ENCODE measurements at regions not wholly inside any gene's neighbourhood (a gene's known extent, or its start where the extent isn't known, plus 50 kb on each side); places are given as distances from the start of the nearest gene placed in this dataset.

DNA sequence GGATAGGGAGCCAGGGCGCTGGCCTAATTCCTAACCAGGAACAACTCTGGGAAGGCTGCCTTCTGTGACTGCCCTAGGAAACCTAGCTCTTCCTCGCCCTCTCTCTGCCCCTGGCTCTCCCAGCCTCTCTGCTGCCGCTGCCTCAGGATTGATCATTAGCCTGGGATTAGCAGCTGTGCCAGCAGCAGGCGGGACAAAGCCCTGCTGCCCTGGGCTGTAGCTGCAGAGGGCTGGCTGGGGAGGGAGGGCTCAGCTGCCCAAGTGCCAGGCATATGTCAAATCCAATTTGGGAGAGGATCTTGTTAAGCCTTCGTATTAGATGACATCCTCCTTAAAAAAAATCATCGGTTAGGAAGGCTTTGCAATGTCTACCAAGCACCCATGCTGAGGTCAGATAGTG lies 144.8 kb upstream of the CCL2 start:
- DNase-seq, result no peak

GRCh38 chr17:34113089-34113488 lies 142.0 kb upstream of the CCL2 start:
- no peak for DNase-seq

- DNase-seq, result no peak
Observed at GRCh38 chr17:34114174-34114573, 140.9 kb upstream of the CCL2 start.

- no peak for DNase-seq
Observed at GRCh38 chr17:34116306-34116705, 138.8 kb upstream of the CCL2 start.

DNA sequence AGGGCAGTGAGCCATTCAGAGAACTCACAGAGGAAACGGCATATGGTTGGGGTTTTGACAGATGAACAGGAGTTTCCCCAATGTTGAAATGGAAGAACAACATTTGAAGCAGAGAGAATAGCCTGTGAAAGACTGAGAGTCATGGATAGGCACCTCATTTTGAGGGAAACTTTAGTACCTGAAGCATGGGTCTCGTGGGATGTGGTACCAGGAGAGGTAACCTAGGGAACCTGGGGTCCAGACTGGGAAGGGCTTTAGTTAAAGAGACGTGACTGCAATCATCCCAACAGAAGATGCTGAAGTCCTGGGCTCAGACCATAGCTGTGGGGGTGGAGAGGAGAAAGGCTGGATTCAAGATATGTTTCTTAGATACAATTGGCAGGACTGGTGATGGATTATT lies 137.8 kb upstream of the CCL2 start:
- DNase-seq, result no peak

- no peak for DNase-seq
Observed at GRCh38 chr17:34117811-34118210, 137.3 kb upstream of the CCL2 start.

DNA sequence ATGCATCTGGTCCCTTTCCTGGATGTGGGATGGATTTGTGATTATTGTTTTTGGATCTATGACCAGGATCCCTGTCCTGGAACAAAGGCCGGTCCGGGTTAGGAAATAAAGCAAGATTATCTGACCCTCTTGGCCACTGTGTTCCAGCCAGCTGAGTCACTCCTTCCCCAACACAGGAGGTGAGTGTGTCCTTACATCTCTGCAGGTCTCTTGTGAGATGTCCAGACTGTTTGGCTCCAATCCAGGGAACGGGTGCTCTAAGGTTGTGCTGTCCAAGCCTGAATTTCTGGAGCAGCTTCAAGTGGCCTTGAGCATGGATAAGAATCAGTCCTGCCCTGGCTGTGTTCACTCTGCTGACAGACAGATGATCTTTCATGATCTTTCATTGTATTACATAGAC lies 136.5 kb upstream of the CCL2 start:
- no peak for DNase-seq

DNA sequence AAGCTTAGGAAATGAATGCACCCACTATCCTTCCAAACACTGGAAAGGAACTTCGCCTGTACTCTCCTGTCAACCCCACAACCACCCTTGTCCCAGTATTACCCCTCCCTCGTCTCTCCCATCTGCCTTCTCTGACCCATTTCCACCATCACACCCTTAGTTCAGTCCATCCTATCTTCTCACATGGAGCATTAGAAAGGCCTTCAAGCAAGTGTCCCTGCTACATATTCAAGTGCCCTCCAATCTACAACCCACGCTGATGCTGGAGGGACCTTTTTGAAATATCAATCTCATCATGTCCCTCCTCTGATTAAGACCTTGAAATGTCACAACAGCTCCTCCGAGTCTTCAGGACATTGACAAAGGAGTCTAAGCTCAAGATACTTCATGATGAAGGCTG lies 133.8 kb upstream of the CCL2 start:
- no peak for DNase-seq

DNA sequence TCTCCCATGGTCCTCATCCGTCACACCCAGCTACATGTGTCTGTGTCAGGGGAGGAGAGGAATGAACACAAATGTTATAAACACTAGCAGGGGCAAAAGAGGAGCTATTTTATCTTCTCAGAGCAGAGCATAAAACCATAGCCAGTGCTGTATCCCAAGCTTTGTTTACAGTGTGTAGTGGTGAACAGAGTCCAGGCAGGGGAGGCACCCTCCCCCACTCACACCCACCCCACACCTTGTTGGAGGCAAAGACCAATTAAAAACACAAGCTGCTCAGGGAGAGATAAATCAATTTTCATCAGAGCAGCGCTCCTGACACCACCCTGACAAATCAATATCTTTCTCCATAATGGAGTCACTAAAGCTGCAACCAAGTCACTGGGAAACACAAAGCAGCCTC lies 132.6 kb upstream of the CCL2 start:
- no peak for DNase-seq

- DNase-seq, result no peak
Observed at GRCh38 chr17:34125010-34125409, 130.1 kb upstream of the CCL2 start.

DNA sequence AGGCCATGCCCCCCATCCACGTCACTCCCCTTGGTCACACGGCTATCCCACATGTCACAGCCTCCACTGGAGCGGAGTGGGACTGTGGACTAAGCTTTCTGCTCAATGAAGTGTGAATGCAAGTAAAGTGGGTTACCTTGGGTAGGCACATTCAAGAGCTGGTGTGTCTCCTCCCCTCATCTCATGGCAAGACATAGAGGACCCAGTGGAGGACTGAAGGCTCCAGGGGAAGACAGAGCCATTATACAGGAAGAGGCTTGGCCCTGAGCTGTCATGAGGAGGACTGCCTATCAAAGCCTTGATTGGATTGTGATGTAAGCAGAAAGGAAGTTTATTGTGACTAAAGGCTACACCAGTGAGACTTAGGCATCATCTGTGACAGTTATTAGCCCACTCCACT lies 129.2 kb upstream of the CCL2 start:
- no peak for DNase-seq

GRCh38 chr17:34126496-34126895 lies 128.6 kb upstream of the CCL2 start:
- DNase-seq, result no peak

- no peak for DNase-seq
Observed at GRCh38 chr17:34126965-34127364, 128.1 kb upstream of the CCL2 start.

GRCh38 chr17:34130544-34130943 lies 124.5 kb upstream of the CCL2 start:
- DNase-seq, result no peak

GRCh38 chr17:34131386-34131785 lies 123.7 kb upstream of the CCL2 start:
- no peak for DNase-seq

GRCh38 chr17:34133350-34133749 lies 121.7 kb upstream of the CCL2 start:
- DNase-seq, result no peak

- no peak for DNase-seq
Observed at GRCh38 chr17:34135841-34136240, 119.2 kb upstream of the CCL2 start.

DNA sequence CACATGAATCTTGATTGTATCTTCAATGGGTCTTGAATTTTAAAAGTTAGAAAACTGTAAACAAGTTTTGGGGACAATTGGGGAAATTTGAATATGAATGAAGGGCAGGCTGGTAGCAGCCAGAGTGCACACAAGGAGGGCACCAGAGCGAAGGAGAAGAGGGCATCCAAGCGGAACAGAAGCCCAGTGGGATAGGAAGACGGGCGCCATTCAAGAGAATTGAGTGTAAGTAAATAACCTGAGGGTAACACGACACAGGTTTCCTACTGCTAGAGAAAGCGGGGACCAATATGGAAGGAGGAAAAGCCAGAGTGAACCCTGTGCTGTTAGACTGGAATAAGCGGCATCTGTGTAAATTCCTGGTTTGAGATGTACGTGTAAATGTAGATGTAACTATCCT lies 115.1 kb upstream of the CCL2 start:
- DNase-seq, result no peak

DNA sequence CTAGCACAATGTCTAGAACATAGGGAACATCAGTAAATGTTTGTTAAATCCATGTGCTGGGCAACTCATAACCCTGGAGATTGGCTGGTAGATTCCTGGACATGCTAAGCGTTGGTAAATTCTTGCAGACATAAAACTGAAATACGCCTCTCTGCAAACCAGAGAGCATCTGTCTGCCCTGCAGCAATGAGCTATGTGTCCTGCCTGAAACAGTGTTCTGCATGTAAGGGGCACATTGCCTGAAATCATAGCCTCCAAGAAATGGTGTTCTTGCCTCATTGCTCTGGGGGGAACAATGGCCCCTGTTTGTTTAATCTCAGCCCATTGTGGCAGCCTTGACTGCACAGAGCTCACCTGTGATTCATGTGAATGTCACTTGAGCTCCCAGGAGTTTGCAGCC lies 113.5 kb upstream of the CCL2 start:
- DNase-seq, result no peak

DNA sequence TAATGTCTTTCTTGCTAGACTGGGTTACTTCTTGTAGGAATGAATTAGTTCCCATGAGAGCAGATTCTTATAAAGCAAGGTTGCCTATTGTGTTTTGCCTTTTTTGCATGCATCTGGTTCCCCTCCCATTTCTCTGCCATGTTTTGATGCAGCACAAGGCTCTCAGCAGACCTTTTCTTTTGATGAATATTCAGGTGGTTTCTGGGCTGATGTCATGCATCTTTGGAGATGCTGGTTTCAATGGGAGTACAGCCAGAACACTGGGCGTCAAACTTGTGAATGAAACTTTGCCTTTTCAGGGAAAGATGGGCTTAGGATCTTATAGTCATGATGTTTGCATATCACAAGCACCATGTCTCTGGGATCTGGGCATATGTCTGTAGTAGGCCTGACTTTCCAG lies 111.7 kb upstream of the CCL2 start:
- DNase-seq, result no peak

DNA sequence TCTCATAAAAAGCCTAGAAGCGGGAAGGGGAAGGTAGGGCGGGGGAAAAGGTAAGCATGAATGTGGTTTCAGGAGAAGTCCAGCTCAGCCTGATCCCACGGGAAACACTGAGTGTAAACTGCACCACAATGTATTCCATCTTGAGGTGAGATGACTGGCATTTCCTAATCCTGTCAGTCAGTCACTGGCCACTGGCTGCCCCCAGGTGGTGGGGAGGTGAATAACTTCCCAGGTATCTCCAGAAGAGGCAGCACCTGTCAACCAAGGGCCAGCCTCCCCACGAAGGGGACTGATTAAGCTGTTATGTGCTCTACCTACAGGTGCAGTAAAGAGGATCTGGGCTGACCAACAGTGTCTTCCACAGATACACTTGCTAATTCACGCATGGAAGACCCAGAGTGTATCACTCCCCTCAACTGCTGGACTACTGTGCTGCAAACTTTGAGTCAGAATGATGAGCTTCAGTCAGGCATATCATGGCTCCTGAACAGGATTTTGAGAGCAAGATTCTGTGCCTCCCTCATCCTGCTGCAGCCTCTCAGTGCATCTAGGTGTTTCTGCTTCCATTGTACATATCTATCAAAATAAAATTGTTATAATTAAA lies 108.5 kb upstream of the CCL2 start:
- DNase-seq, result no peak

DNA sequence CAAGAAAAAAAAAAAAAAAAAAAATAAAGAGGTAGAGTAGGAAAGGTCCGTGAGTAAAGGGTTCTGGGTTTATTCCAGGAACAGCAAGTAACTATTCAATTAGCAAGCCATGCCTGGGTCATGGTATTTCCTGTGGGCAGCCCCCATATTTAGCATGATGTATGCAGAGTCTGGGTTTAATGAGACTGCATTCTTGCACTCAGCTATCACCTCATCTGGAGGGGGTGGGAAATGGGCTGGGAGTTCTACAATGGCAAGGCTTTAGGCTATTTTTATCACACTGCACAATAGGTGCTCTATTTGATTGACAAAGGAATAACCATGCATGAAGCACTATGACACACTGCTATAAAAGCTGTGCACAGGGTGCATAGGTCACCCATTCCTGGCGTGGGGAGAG lies 104.0 kb upstream of the CCL2 start:
- no peak for DNase-seq

DNA sequence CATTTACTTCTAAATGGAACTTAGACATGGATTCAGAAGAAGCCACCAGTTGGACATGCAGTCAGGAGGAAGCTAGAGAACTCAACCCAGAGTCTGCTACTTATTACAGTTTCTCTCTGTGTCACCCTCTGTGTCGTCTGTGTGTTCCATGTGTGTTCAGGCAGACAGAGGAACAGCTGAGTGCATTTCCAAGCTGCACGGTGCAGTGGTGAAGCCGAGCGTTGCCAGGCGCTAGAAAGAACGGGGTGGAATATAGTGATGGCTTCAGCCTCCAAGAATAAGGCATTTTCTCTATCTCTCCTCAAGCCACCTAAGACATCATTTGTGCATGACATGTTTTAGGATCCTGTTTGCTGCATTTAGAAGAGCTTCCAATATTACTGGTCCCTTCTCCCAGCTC lies 101.1 kb upstream of the CCL2 start:
- DNase-seq, result no peak

GRCh38 chr17:34154961-34155730 lies 99.9 kb upstream of the CCL2 start:
- no peak for DNase-seq

GRCh38 chr17:34155947-34156346 lies 99.1 kb upstream of the CCL2 start:
- no peak for DNase-seq
